Body of pancreas (tissue), 4 donors: ENCODE measurements at regions not wholly inside any gene's neighbourhood (a gene's known extent, or its start where the extent isn't known, plus 50 kb on each side); places are given as distances from the start of the nearest gene placed in this dataset.
A peak's percentile ranks its signal among the peaks of the same experiment; 100 is the strongest.

Experiments
- ATAC-seq: fragments of 150-250 bp; one replicate; pipeline ENCODE4 v1.9.1; 2016
- DNase-seq, 4 donors: peaks; one replicate each; pipeline ENCODE4 v3.0.0-alpha.2; 2019
- H3K27ac ChIP-seq, 4 donors: fragments of 200-600 bp; sonication (generic); 1 replicate in 3 of 4; 2 replicates in 1 of 4; pipeline versions ENCODE4 v1.5.1 to v1.6.1; 2016 to 2019; ENCODE audit warnings: mild to moderate bottlenecking in 1 of 4, mixed read lengths in 1 of 4, moderate library complexity in 1 of 4
- H3K27me3 ChIP-seq, 2 donors: fragments of 200-600 bp; sonication (generic); one replicate each; pipeline ENCODE4 v1.6.0; 2016; ENCODE audit warnings: mild to moderate bottlenecking in 1 of 2
- H3K36me3 ChIP-seq, 2 donors: fragments of 200-600 bp; sonication (generic); replicated peaks in 1 of 2; 2 replicates each; pipeline ENCODE4 v1.5.1; 2016; ENCODE audit warnings: low read depth in 2 of 2; ENCODE audit not compliant: insufficient read depth in 1 of 2
- H3K4me1 ChIP-seq: fragments of 200-600 bp; sonication (generic); one replicate; pipeline ENCODE4 v1.6.0; 2016
- H3K4me3 ChIP-seq, 2 donors: fragments of 200-600 bp; sonication (generic); 1 replicate in 1 of 2; 2 replicates in 1 of 2; pipeline ENCODE4 v1.5.1; 2016 to 2019
- H3K9me3 ChIP-seq, 3 donors: fragments of 200-600 bp; sonication (generic); 1 replicate in 2 of 3; 2 replicates in 1 of 3; pipeline ENCODE4 v1.5.1; 2016
- CTCF ChIP-seq, 7 experiments: fragments of 450-650 bp in 4 of 7; fragments of 200-600 bp in 3 of 7; sonication (generic) in 3 of 7; IDR thresholded peaks; one replicate each; pipeline ENCODE4 v1.5.1; 2016 to 2019; ENCODE audit warnings: antibody characterized with exemption in 7 of 7
- POLR2A ChIP-seq, 3 donors: fragments of 450-650 bp; IDR thresholded peaks; one replicate each; pipeline ENCODE4 v1.6.1; 2016; ENCODE audit warnings: antibody characterized with exemption in 3 of 3, mild to moderate bottlenecking in 2 of 3
- WGBS, 2 donors: methylation state at CpG; one replicate each; pipeline ENCODE4 v1.1.5; 2017; 5-methylcytosine and 5-hydroxymethylcytosine counted together
- intact Hi-C: fragments of 100-400 bp; cut with DNase I; formaldehyde crosslinking; loops from one replicate; pipeline ENCODE4 v1.15.1; 2023

GRCh38 chr3:72309661-72310418, 524.9 kb upstream of the PROK2 start:
- Histone ChIP-seq H3K4me1 (peaks cover 11% of the 10 kb centered on the region), H3K36me3 (no peaks in the 10 kb centered on the region), H3K27ac (peak overlapping the region in 1 of 4 donors; percentile 33), H3K27me3 (no peaks in the 10 kb centered on the region), H3K4me3 (no peak overlapping the region), H3K9me3 (no peaks in the 10 kb centered on the region)
- intact Hi-C loops = no loop called here
- ATAC-seq = peak; percentile 25
- TF ChIP-seq CTCF (IDR thresholded peaks at IDR 0.05) = no peak
- no peak for TF ChIP-seq POLR2A (IDR thresholded peaks at IDR 0.05)
- WGBS, 2 donors = 57 to 62% methylated on average over 11 of the region's 11 CpGs
- DNase-seq = peak in 1 of 4 donors; percentile 31

- H3K9me3 ChIP-seq = no peaks in the 10 kb centered on the region
- ATAC-seq (no peak), DNase-seq (no peak)
- no peaks in the 10 kb centered on the region for H3K36me3 ChIP-seq
- H3K4me3 ChIP-seq = no peak overlapping the region
- H3K27ac ChIP-seq = no peak overlapping the region
- intact Hi-C loops = no loop called here
- no peaks in the 10 kb centered on the region for H3K27me3 ChIP-seq
- peaks cover 11% of the 10 kb centered on the region for H3K4me1 ChIP-seq
- no peak for TF ChIP-seq POLR2A (IDR thresholded peaks at IDR 0.05)
- TF ChIP-seq CTCF (IDR thresholded peaks at IDR 0.05) = no peak
- WGBS, 2 donors = 80 to 94% methylated on average over 2 of the region's 2 CpGs
These were observed 523.7 kb upstream of the PROK2 start for GRCh38 chr3:72308641-72309040.

- H3K9me3 ChIP-seq = no peaks in the 10 kb centered on the region
- no peak overlapping the region for H3K27ac ChIP-seq
- intact Hi-C loops = no loop called here
- H3K36me3 ChIP-seq = no peaks in the 10 kb centered on the region
- peaks cover 11% of the 10 kb centered on the region for H3K4me1 ChIP-seq
- DNase-seq (no peak), ATAC-seq (no peak)
- H3K27me3 ChIP-seq = no peaks in the 10 kb centered on the region
- 78 to 83% methylated on average over 7 of the region's 7 CpGs for WGBS, 2 donors
- TF ChIP-seq CTCF (IDR thresholded peaks at IDR 0.05) (no peak), POLR2A (IDR thresholded peaks at IDR 0.05) (no peak)
- H3K4me3 ChIP-seq = no peak overlapping the region
These were observed 522.6 kb upstream of the PROK2 start for GRCh38 chr3:72307438-72308115.

- Histone ChIP-seq H3K27me3 (no peaks in the 10 kb centered on the region), H3K27ac (no peak overlapping the region), H3K36me3 (no peaks in the 10 kb centered on the region), H3K9me3 (no peaks in the 10 kb centered on the region), H3K4me1 (peaks cover 11% of the 10 kb centered on the region), H3K4me3 (no peak overlapping the region)
- DNase-seq = peak in 2 of 4 donors; percentile 33 to 47
- no peak for TF ChIP-seq POLR2A (IDR thresholded peaks at IDR 0.05)
- WGBS, 2 donors = 62% methylated on average over 5 to 9 of the region's 9 CpGs
- intact Hi-C loops = no loop called here
- no peak for ATAC-seq
These were observed 521.9 kb upstream of the PROK2 start for GRCh38 chr3:72306800-72307341.

GRCh38 chr3:72303926-72304325, 519.0 kb upstream of the PROK2 start:
- no peaks in the 10 kb centered on the region for H3K27me3 ChIP-seq
- DNase-seq (no peak), ATAC-seq (no peak)
- H3K36me3 ChIP-seq = no peaks in the 10 kb centered on the region
- WGBS, 2 donors = 55 to 57% methylated on average over 7 of the region's 7 CpGs
- no peak overlapping the region for H3K27ac ChIP-seq
- no peak for TF ChIP-seq POLR2A (IDR thresholded peaks at IDR 0.05)
- TF ChIP-seq CTCF (IDR thresholded peaks at IDR 0.05) = no peak
- no peaks in the 10 kb centered on the region for H3K9me3 ChIP-seq
- no peak overlapping the region for H3K4me3 ChIP-seq
- no peaks in the 10 kb centered on the region for H3K4me1 ChIP-seq
- intact Hi-C loops = no loop called here
